ENCODE measurements at regions not wholly inside any gene's neighbourhood (a gene's known extent, or its start where the extent isn't known, plus 50 kb on each side); places are given as distances from the start of the nearest gene placed in this dataset.

- peak overlapping the region; percentile 22 for H2BK20ac ChIP-seq (ENCODE audit: low read depth, low read length)
- peak overlapping the region; percentile 76 for H2BK120ac ChIP-seq (ENCODE audit: low read depth, low read length)
- CTCF ChIA-PET, result interaction anchor here (1.7 to 2.6 kb wide), 2 partner anchors 97 to 313 kb away, joined by 7 to 9 read pairs; no protein-coding TSS in a partner anchor
- POLR2A ChIA-PET (ENCODE audit: unreplicated experiment), result interaction anchor here (0.6 to 2.1 kb wide), 2 partner anchors 101 to 177 kb away, joined by 5 to 29 read pairs; partner anchors contain the start of gene SSBP2
- DNase-seq (no peak), ATAC-seq (ENCODE audit: low read depth) (no peak)
- H2BK5ac ChIP-seq (ENCODE audit: low read depth, low read length, poor library complexity, severe bottlenecking), result no peak overlapping the region
- no peaks in the 10 kb centered on the region for H4K20me1 ChIP-seq (ENCODE audit: insufficient read depth, low read length)
- H4K5ac ChIP-seq (ENCODE audit: low read depth, low read length), result peak overlapping the region; percentile 72
- peaks cover 0 to 6% of the 10 kb centered on the region in 2 experiments; a peak in 2 of 4 replicates for H3K79me1 ChIP-seq (ENCODE audit: low read depth in 1 of 2, low read length in 2 of 2)
- peak overlapping the region; percentile 57; the same call in 1 of the 2 replicates for H3K27ac ChIP-seq (ENCODE audit: insufficient read depth, low read length)
- peak overlapping the region; percentile 53 for H2AK5ac ChIP-seq (ENCODE audit: low read depth, low read length)
- BruUV-seq (replicated peaks), result no TSS peak
- H3K4ac ChIP-seq (ENCODE audit: low read depth, low read length), result peak overlapping the region; percentile 83
- H3K9me1 ChIP-seq (ENCODE audit: insufficient read depth, low read length), result peaks cover 14% of the 10 kb centered on the region
- peak overlapping the region; percentile 74 for H3K4me2 ChIP-seq (ENCODE audit: low read depth, low read length)
- H3K27me3 ChIP-seq (ENCODE audit: control insufficient read depth, insufficient read depth, low read length), result no peaks in the 10 kb centered on the region; the same call in 1 of the 2 replicates
- H3K18ac ChIP-seq (ENCODE audit: low read depth, low read length), result peak overlapping the region; percentile 77
- peak overlapping the region; percentile 71 for H3K14ac ChIP-seq (replicated peaks; ENCODE audit: low read depth, low read length)
- H2BK15ac ChIP-seq (ENCODE audit: low read depth, low read length), result peak overlapping the region; percentile 65; the same call in 1 of the 3 replicates
- peak overlapping the region; percentile 59 for H2AK9ac ChIP-seq (replicated peaks; ENCODE audit: low read depth, low read length, poor library complexity)
- in situ Hi-C loops (cut with MboI; ENCODE audit: low sequenced_read_pairs), result loop anchor here (5.0 to 10.0 kb wide), 3 partner anchors 96 to 428 kb away; no protein-coding TSS in a partner anchor
- peak overlapping the region; percentile 90 for H2AFZ ChIP-seq (replicated peaks; ENCODE audit: low read length, poor library complexity)
- peaks cover 22% of the 10 kb centered on the region for H3K4me1 ChIP-seq (ENCODE audit: control insufficient read depth, insufficient read depth, low read length)
- H4K91ac ChIP-seq (ENCODE audit: insufficient read depth, low read depth, low read length), result peak overlapping the region; percentile 82
- H3K9me3 ChIP-seq (ENCODE audit: control insufficient read depth, insufficient read depth, low read length), result no peaks in the 10 kb centered on the region
- peak overlapping the region; percentile 65 to 82; a peak in 3 of 4 replicates for H4K8ac ChIP-seq (ENCODE audit: low read depth in 2 of 2, low read length in 2 of 2)
- dilution Hi-C loops (cut with HindIII; ENCODE audit: low sequenced_read_pairs, unreplicated experiment), result no loop called here
- H3K4me3 ChIP-seq (ENCODE audit: insufficient read depth, low read depth, low read length), result no peak overlapping the region
- H3K9ac ChIP-seq (ENCODE audit: low read depth, low read length), result no peak overlapping the region
- TF ChIP-seq MAFK (IDR thresholded peaks at IDR 0.05; ENCODE audit: low read depth, low read length), result no peak
- no peak for TF ChIP-seq POLR2A (IDR thresholded peaks at IDR 0.05; ENCODE audit: low read depth, low read length)
- peak overlapping the region; percentile 74 for H3K23ac ChIP-seq (ENCODE audit: low read depth, low read length)
- WGBS, 2 experiments (ENCODE audit: extremely low coverage in 2 of 2, insufficient read length in 1 of 2), result no CpG with 5 or more reads among the region's 6 CpGs
- intact Hi-C loops (cut with micrococcal nuclease), result loop anchor here (5.0 kb wide), 1 partner anchor 431 kb away; no protein-coding TSS in a partner anchor
- H3K56ac ChIP-seq (ENCODE audit: extremely low read depth, insufficient read depth, low read length), result no peak overlapping the region
- H3K36me3 ChIP-seq (ENCODE audit: control insufficient read depth, insufficient read depth, low read length), result no peaks in the 10 kb centered on the region
These were observed 102.1 kb upstream of the SSBP2 start for GRCh38 chr5:81853030-81853357.
